ENCODE measurements at regions not wholly inside any gene's neighbourhood (a gene's known extent, or its start where the extent isn't known, plus 50 kb on each side); places are given as distances from the start of the nearest gene placed in this dataset.

GRCh38 chr4:147355847-147356246 lies 125.0 kb upstream of the EDNRA start:
- no peak for DNase-seq (ENCODE audit: low read depth in 1 of 2, low spot score in 1 of 2)
- TF ChIP-seq JUND (IDR thresholded peaks at IDR 0.05; ENCODE audit: low read depth), result no peak
- in situ Hi-C loops (cut with HindIII; ENCODE audit: low pct_unique_long_range_greater_than_20kb, low sequenced_read_pairs), result no loop called here

DNA sequence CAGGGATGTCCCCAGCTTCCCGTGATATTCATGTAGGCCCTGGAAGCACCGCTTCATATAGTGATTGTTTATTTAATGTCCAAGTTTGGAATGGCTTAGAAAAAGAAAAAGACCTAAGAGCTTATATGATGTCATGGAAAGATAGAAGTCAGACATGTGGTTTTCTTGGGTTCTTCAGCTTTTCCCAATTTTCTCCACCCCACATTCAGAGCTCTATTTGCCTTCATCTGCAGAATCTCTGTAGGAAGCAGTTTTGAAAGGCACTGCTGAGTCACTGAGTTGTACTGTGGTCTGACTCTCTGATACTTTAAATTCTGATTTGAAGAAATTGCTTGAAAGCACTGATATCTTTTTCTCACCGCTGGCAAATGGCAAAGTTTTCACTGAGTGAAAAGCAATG lies 120.6 kb upstream of the EDNRA start:
- TF ChIP-seq JUND (IDR thresholded peaks at IDR 0.05; ENCODE audit: low read depth), result no peak
- DNase-seq (ENCODE audit: low read depth in 1 of 2, low spot score in 1 of 2), result no peak
- in situ Hi-C loops (cut with HindIII; ENCODE audit: low pct_unique_long_range_greater_than_20kb, low sequenced_read_pairs), result no loop called here

GRCh38 chr4:147361726-147362125 lies 119.2 kb upstream of the EDNRA start:
- in situ Hi-C loops (cut with HindIII; ENCODE audit: low pct_unique_long_range_greater_than_20kb, low sequenced_read_pairs), result no loop called here
- no peak for DNase-seq (ENCODE audit: low read depth in 1 of 2, low spot score in 1 of 2)
- TF ChIP-seq JUND (IDR thresholded peaks at IDR 0.05; ENCODE audit: low read depth), result no peak

DNA sequence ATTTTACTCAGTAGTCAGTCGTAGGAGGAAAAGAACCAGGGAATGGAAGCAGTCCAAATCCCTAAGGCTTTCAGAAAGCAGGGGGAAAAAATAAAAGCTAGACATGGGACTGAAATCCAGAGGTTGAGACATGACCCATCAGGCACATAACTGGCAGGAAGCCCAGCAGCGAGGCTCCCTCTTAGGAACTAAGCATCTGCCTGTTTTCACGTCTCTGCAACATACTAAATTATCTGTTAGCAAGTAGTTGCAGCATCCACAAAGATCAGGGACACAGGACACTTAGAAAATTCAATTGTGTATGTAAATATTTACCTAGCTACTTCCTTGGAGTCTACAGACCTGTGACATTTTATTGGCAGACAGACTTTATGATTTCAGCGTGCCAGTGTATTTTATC lies 118.0 kb upstream of the EDNRA start:
- no peak for TF ChIP-seq JUND (IDR thresholded peaks at IDR 0.05; ENCODE audit: low read depth)
- peak in 1 of 2 experiments; percentile 11 for DNase-seq (ENCODE audit: low read depth in 1 of 2, low spot score in 1 of 2)
- in situ Hi-C loops (cut with HindIII; ENCODE audit: low pct_unique_long_range_greater_than_20kb, low sequenced_read_pairs), result no loop called here

- DNase-seq (ENCODE audit: low read depth in 1 of 2, low spot score in 1 of 2), result peak in 1 of 2 experiments; percentile 5
- in situ Hi-C loops (cut with HindIII; ENCODE audit: low pct_unique_long_range_greater_than_20kb, low sequenced_read_pairs), result no loop called here
- no peak for TF ChIP-seq JUND (IDR thresholded peaks at IDR 0.05; ENCODE audit: low read depth)
Observed at GRCh38 chr4:147363514-147363913, 117.4 kb upstream of the EDNRA start.

GRCh38 chr4:147365396-147365795 lies 115.5 kb upstream of the EDNRA start:
- in situ Hi-C loops (cut with HindIII; ENCODE audit: low pct_unique_long_range_greater_than_20kb, low sequenced_read_pairs), result no loop called here
- no peak for DNase-seq (ENCODE audit: low read depth in 1 of 2, low spot score in 1 of 2)
- TF ChIP-seq JUND (IDR thresholded peaks at IDR 0.05; ENCODE audit: low read depth), result no peak

GRCh38 chr4:147366164-147366563 lies 114.7 kb upstream of the EDNRA start:
- TF ChIP-seq JUND (IDR thresholded peaks at IDR 0.05; ENCODE audit: low read depth), result no peak
- in situ Hi-C loops (cut with HindIII; ENCODE audit: low pct_unique_long_range_greater_than_20kb, low sequenced_read_pairs), result no loop called here
- no peak for DNase-seq (ENCODE audit: low read depth in 1 of 2, low spot score in 1 of 2)

GRCh38 chr4:147367891-147368290 lies 113.0 kb upstream of the EDNRA start:
- in situ Hi-C loops (cut with HindIII; ENCODE audit: low pct_unique_long_range_greater_than_20kb, low sequenced_read_pairs), result no loop called here
- no peak for TF ChIP-seq JUND (IDR thresholded peaks at IDR 0.05; ENCODE audit: low read depth)
- DNase-seq (ENCODE audit: low read depth in 1 of 2, low spot score in 1 of 2), result no peak

- in situ Hi-C loops (cut with HindIII; ENCODE audit: low pct_unique_long_range_greater_than_20kb, low sequenced_read_pairs), result no loop called here
- DNase-seq (ENCODE audit: low read depth in 1 of 2, low spot score in 1 of 2), result no peak
- no peak for TF ChIP-seq JUND (IDR thresholded peaks at IDR 0.05; ENCODE audit: low read depth)
Observed at GRCh38 chr4:147368948-147369347, 111.9 kb upstream of the EDNRA start.

DNA sequence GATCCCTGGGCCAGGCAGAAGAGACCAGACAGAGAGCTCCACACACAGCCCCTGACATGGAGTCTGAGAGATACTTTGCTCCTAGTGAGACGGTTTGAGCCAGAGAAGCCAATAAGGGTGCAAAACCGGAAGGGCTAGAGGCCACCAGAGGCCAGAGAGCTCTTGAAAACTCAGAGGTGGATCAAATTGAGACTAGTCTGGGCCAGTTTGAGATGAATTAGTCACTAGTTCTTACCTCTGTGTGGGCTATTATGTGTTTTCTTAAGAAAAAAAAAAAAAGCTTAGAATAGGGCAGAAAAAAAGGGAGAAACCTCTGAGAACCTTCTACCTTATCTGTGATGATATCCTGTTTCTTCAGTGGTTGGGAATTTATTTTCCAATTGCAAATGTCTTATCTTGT lies 110.4 kb upstream of the EDNRA start:
- TF ChIP-seq JUND (IDR thresholded peaks at IDR 0.05; ENCODE audit: low read depth), result no peak
- DNase-seq (ENCODE audit: low read depth in 1 of 2, low spot score in 1 of 2), result no peak
- in situ Hi-C loops (cut with HindIII; ENCODE audit: low pct_unique_long_range_greater_than_20kb, low sequenced_read_pairs), result no loop called here

DNA sequence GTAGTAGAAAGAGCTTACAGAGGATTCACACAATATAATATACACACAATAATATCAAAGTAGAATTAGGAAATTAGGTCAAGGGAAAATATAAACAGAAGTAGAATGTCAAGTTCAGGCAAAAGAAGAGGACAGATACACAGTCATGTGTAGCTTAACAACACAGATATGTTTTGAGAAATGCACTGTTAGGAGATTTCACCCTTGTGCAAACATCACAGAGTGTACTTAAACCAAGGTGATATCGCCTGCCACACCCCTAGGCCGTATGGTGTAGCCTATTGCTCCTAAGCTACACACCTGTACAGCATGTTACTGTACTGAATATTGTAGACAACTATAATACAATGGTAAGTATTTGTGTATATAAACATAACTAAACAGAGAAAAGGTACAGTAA lies 110.0 kb upstream of the EDNRA start:
- in situ Hi-C loops (cut with HindIII; ENCODE audit: low pct_unique_long_range_greater_than_20kb, low sequenced_read_pairs), result no loop called here
- TF ChIP-seq JUND (IDR thresholded peaks at IDR 0.05; ENCODE audit: low read depth), result no peak
- no peak for DNase-seq (ENCODE audit: low read depth in 1 of 2, low spot score in 1 of 2)

- no peak for TF ChIP-seq JUND (IDR thresholded peaks at IDR 0.05; ENCODE audit: low read depth)
- no peak for DNase-seq (ENCODE audit: low read depth in 1 of 2, low spot score in 1 of 2)
- in situ Hi-C loops (cut with HindIII; ENCODE audit: low pct_unique_long_range_greater_than_20kb, low sequenced_read_pairs), result no loop called here
Observed at GRCh38 chr4:147371661-147372060, 109.2 kb upstream of the EDNRA start.

GRCh38 chr4:147378780-147379179 lies 102.1 kb upstream of the EDNRA start:
- in situ Hi-C loops (cut with HindIII; ENCODE audit: low pct_unique_long_range_greater_than_20kb, low sequenced_read_pairs), result no loop called here
- DNase-seq (ENCODE audit: low read depth in 1 of 2, low spot score in 1 of 2), result no peak
- no peak for TF ChIP-seq JUND (IDR thresholded peaks at IDR 0.05; ENCODE audit: low read depth)

GRCh38 chr4:147381749-147382148 lies 99.1 kb upstream of the EDNRA start:
- peak in 1 of 2 experiments; percentile 3 for DNase-seq (ENCODE audit: low read depth in 1 of 2, low spot score in 1 of 2)
- in situ Hi-C loops (cut with HindIII; ENCODE audit: low pct_unique_long_range_greater_than_20kb, low sequenced_read_pairs), result no loop called here
- no peak for TF ChIP-seq JUND (IDR thresholded peaks at IDR 0.05; ENCODE audit: low read depth)

Measured in T47D (cell line).